MV-4-11 (cell line): ENCODE measurements at regions not wholly inside any gene's neighbourhood (a gene's known extent, or its start where the extent isn't known, plus 50 kb on each side); places are given as distances from the start of the nearest gene placed in this dataset.

Source experiments
- DNase-seq: peaks from one replicate; lab custom pipeline; 2025; lab: John Stamatoyannopoulos, UW

GRCh38 chr14:98233656-98234055 is 1038.3 kb downstream of the BCL11B start:
- DNase-seq, result no peak

- DNase-seq, result no peak
Measured at GRCh38 chr14:98234208-98234607, 1037.8 kb downstream of the BCL11B start.

- no peak for DNase-seq
Measured at GRCh38 chr14:98236314-98236713, 1035.7 kb downstream of the BCL11B start.

GRCh38 chr14:98237939-98238338 is 1034.1 kb downstream of the BCL11B start:
- DNase-seq, result no peak

- DNase-seq, result no peak
Measured at GRCh38 chr14:98240376-98240775, 1031.6 kb downstream of the BCL11B start.

GRCh38 chr14:98242903-98243302 is 1029.1 kb downstream of the BCL11B start:
- DNase-seq, result no peak

GRCh38 chr14:98243332-98243731 is 1028.7 kb downstream of the BCL11B start:
- DNase-seq, result no peak

- no peak for DNase-seq
Measured at GRCh38 chr14:98244162-98244948, 1027.6 kb downstream of the BCL11B start.

GRCh38 chr14:98244966-98245569 is 1026.9 kb downstream of the BCL11B start:
- no peak for DNase-seq

- no peak for DNase-seq
Measured at GRCh38 chr14:98249057-98249456, 1022.9 kb downstream of the BCL11B start.

GRCh38 chr14:98249476-98249875 is 1022.5 kb downstream of the BCL11B start:
- DNase-seq, result no peak

- no peak for DNase-seq
Measured at GRCh38 chr14:98252820-98253219, 1019.2 kb downstream of the BCL11B start.

- no peak for DNase-seq
Measured at GRCh38 chr14:98259881-98260280, 1012.1 kb downstream of the BCL11B start.

- no peak for DNase-seq
Measured at GRCh38 chr14:98262566-98262965, 1009.4 kb downstream of the BCL11B start.

GRCh38 chr14:98269533-98269932 is 1002.5 kb downstream of the BCL11B start:
- DNase-seq, result no peak

- no peak for DNase-seq
Measured at GRCh38 chr14:98270201-98270600, 1001.8 kb downstream of the BCL11B start.

GRCh38 chr14:98274596-98274995 is 997.4 kb downstream of the BCL11B start:
- no peak for DNase-seq

- DNase-seq, result no peak
Measured at GRCh38 chr14:98278800-98279199, 993.2 kb downstream of the BCL11B start.

GRCh38 chr14:98280436-98280835 is 991.6 kb downstream of the BCL11B start:
- DNase-seq, result no peak

GRCh38 chr14:98288825-98289224 is 983.2 kb downstream of the BCL11B start:
- DNase-seq, result no peak

- no peak for DNase-seq
Measured at GRCh38 chr14:98290596-98290995, 981.4 kb downstream of the BCL11B start.

GRCh38 chr14:98292191-98292590 is 979.8 kb downstream of the BCL11B start:
- DNase-seq, result no peak

GRCh38 chr14:98293576-98293975 is 978.4 kb downstream of the BCL11B start:
- DNase-seq, result no peak

GRCh38 chr14:98296895-98297294 is 975.1 kb downstream of the BCL11B start:
- no peak for DNase-seq
